Tibial nerve (tissue), 4 donors: ENCODE measurements at regions not wholly inside any gene's neighbourhood (a gene's known extent, or its start where the extent isn't known, plus 50 kb on each side); places are given as distances from the start of the nearest gene placed in this dataset.

Experiments used
- CTCF ChIP-seq, 5 experiments: fragments of 200-600 bp in 3 of 5; fragments of 450-650 bp in 2 of 5; sonication (generic) in 3 of 5; IDR thresholded peaks; one replicate each; pipeline ENCODE4 v1.5.1; 2016 to 2019; ENCODE audit warnings: antibody characterized with exemption in 5 of 5, mild to moderate bottlenecking in 3 of 5, moderate library complexity in 2 of 5
- EP300 ChIP-seq, 2 donors: sonication (generic); formaldehyde crosslinking; IDR thresholded peaks; one replicate each; pipeline ENCODE4 v1.6.1; 2017; ENCODE audit warnings: antibody characterized with exemption in 2 of 2, mild to moderate bottlenecking in 1 of 2

GRCh38 chr20:11182720-11183119 lies 508.9 kb upstream of the JAG1 start:
- no peak for TF ChIP-seq CTCF (IDR thresholded peaks at IDR 0.05)
- peak in 1 of 2 donors; percentile 61 for TF ChIP-seq EP300 (IDR thresholded peaks at IDR 0.05)
